ENCODE measurements at regions not wholly inside any gene's neighbourhood (a gene's known extent, or its start where the extent isn't known, plus 50 kb on each side); places are given as distances from the start of the nearest gene placed in this dataset.

- H4K91ac ChIP-seq (ENCODE audit: insufficient read depth, low read depth, low read length) = no peak overlapping the region
- no peaks in the 10 kb centered on the region for H4K20me1 ChIP-seq (ENCODE audit: insufficient read depth, low read length)
- H3K18ac ChIP-seq (ENCODE audit: low read depth, low read length) = no peak overlapping the region
- no peak overlapping the region for H4K5ac ChIP-seq (ENCODE audit: low read depth, low read length)
- H2AFZ ChIP-seq (replicated peaks; ENCODE audit: low read length, poor library complexity) = no peak overlapping the region
- CTCF ChIA-PET = no interaction called here
- H3K79me1 ChIP-seq (ENCODE audit: low read depth in 1 of 2, low read length in 2 of 2) = no peaks in the 10 kb centered on the region
- no peak overlapping the region for H3K4me2 ChIP-seq (ENCODE audit: low read depth, low read length)
- H3K27ac ChIP-seq (ENCODE audit: insufficient read depth, low read length) = no peak overlapping the region
- no peak overlapping the region for H3K4me3 ChIP-seq (ENCODE audit: insufficient read depth, low read depth, low read length)
- H2AK5ac ChIP-seq (ENCODE audit: low read depth, low read length) = no peak overlapping the region
- dilution Hi-C loops (cut with HindIII; ENCODE audit: low sequenced_read_pairs, unreplicated experiment) = no loop called here
- no peak overlapping the region for H3K56ac ChIP-seq (ENCODE audit: extremely low read depth, insufficient read depth, low read length)
- H2BK15ac ChIP-seq (ENCODE audit: low read depth, low read length) = no peak overlapping the region
- no peak overlapping the region for H3K9ac ChIP-seq (ENCODE audit: low read depth, low read length)
- no peaks in the 10 kb centered on the region for H3K9me1 ChIP-seq (ENCODE audit: insufficient read depth, low read length)
- in situ Hi-C loops (cut with MboI; ENCODE audit: low sequenced_read_pairs) = no loop called here
- H3K14ac ChIP-seq (replicated peaks; ENCODE audit: low read depth, low read length) = no peak overlapping the region
- no peak overlapping the region for H2AK9ac ChIP-seq (replicated peaks; ENCODE audit: low read depth, low read length, poor library complexity)
- intact Hi-C loops (cut with micrococcal nuclease) = no loop called here
- H2BK120ac ChIP-seq (ENCODE audit: low read depth, low read length) = no peak overlapping the region
- no peak overlapping the region for H2BK20ac ChIP-seq (ENCODE audit: low read depth, low read length)
- H3K4ac ChIP-seq (ENCODE audit: low read depth, low read length) = no peak overlapping the region
- WGBS, 2 experiments (ENCODE audit: extremely low coverage in 2 of 2, insufficient read length in 1 of 2) = no CpG with 5 or more reads among the region's 1 CpG
- no peaks in the 10 kb centered on the region for H3K4me1 ChIP-seq (ENCODE audit: control insufficient read depth, insufficient read depth, low read length)
- ATAC-seq (ENCODE audit: low read depth) = no peak
- H3K9me3 ChIP-seq (ENCODE audit: control insufficient read depth, insufficient read depth, low read length) = peaks cover 8% of the 10 kb centered on the region; the same call in 1 of the 2 replicates
- H3K27me3 ChIP-seq (ENCODE audit: control insufficient read depth, insufficient read depth, low read length) = no peaks in the 10 kb centered on the region
- TF ChIP-seq MAFK (IDR thresholded peaks at IDR 0.05; ENCODE audit: low read depth, low read length) (no peak), MAZ (IDR thresholded peaks at IDR 0.05; ENCODE audit: borderline replicate concordance, low read depth, low read length) (no peak), SMC3 (IDR thresholded peaks at IDR 0.05; ENCODE audit: low read depth, low read length) (no peak)
- POLR2A ChIA-PET (ENCODE audit: unreplicated experiment) = no interaction called here
- H3K23ac ChIP-seq (ENCODE audit: low read depth, low read length) = no peak overlapping the region
- DNase-seq = no peak
- no peak overlapping the region for H4K8ac ChIP-seq (ENCODE audit: low read depth in 2 of 2, low read length in 2 of 2)
- BruUV-seq (replicated peaks) = no TSS peak
- no peaks in the 10 kb centered on the region for H3K36me3 ChIP-seq (ENCODE audit: control insufficient read depth, insufficient read depth, low read length)
- H2BK5ac ChIP-seq (ENCODE audit: low read depth, low read length, poor library complexity, severe bottlenecking) = no peak overlapping the region
Observed at GRCh38 chr13:103469771-103470170, 403.6 kb upstream of the SLC10A2 start.

All from IMR-90 (cell line).